GM12872 (cell line): ENCODE measurements at regions not wholly inside any gene's neighbourhood (a gene's known extent, or its start where the extent isn't known, plus 50 kb on each side); places are given as distances from the start of the nearest gene placed in this dataset.

Experiments
- CTCF ChIP-seq: IDR thresholded peaks from 3 replicates; pipeline ENCODE4 v1.5.1; 2011; ENCODE audit warnings: low read depth, mild to moderate bottlenecking, low read length, moderate library complexity; ENCODE audit not compliant: insufficient read depth

DNA sequence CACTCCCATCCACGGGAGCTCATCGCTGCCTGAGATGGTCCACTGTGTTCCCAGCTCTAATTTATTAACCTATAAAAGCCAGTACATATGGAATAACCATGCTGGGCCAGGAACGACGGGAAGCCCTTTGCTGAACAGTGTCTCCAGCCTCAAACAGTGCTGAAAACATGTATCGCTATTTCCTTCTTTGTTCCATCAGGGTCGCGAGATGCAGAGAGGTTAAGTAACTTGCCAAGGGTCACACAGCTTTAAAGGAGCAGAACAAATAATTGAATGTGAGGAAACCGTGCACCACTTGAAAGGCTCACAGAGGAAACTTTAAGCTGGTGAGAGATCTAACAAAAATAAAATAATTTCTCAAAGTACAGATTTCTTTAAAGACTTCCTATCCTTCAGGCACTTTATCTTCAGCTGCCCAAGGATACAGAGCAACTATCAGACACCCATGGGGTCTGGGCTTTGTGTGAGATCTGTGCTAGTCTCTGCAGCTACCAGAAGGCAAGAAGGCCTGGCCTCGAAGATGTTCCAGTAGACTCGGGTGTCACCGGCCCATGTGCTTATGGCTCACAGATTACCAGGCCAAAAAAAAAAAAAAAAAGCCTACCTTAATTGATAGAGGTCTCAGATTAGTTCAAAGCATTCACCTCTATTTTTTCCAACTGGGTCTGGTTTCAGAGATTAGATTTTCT is 207.8 kb upstream of the FOXF1 start:
- no peak for TF ChIP-seq CTCF

- no peak for TF ChIP-seq CTCF
Measured at GRCh38 chr16:86303787-86304678, 206.3 kb upstream of the FOXF1 start.

DNA sequence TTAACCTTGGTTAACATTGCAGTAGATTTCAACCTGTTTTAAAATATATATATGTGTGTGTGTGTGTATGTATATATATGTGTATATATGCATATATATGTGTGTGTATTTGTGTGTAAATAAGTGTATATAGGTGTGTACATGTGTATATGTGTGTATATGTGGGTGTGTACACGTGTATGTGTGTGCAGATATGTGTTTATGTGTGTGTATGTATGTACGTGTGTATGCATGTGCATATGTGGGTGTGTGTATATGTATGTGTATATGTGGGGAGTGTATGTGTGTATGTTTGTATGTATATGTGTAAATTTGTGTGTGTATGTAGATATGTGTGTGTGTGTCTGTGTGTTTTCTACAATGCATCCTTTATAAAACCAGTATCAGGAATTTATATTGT is 205.5 kb upstream of the FOXF1 start:
- no peak for TF ChIP-seq CTCF

DNA sequence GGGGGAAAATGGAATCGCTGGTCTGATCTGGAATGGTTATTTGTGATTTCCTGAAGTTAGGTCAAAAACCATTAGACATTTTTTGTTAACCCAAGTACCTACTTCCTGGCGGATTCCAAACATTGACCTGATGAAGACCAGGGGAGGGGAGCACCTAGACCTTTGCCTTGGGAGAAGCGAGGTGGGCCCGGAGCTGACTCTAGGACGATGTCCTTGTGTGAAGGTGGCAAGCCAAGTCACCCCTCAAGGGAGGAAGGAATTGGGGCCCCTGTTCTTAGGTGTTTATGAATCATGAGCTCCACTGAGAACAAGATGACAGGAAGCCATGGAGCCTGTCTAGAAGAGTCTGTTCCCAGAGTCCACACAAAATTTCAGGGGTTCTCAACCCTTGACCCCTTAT is 204.9 kb upstream of the FOXF1 start:
- no peak for TF ChIP-seq CTCF

DNA sequence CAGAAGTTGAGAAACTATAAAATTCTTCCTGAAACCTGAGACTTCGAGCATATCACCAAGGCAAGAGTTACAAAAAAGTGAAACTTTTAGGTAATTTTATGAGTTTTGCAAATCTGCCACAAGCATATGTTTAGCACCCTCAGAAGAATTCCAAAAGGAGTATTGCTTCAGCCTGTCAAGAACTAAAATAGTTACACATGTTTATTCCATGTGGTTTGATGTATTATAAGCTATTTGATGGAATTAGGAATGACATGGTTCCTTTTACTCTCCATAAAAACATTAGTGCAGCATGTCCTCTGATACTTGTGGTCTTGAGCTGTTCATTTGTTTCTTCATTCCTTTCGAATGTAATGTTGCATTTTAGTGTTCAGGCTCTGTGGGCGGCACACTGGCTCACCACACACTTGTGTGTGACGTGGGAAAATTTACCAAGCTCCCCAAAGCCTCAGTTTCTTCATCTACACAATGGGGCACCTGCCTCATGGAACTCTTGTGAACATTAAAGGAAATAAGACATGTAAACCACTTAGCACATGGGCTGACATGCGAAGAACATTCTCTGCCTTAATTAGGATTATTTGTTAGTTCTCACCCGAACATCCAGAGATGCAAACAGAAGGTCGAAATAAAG is 204.2 kb upstream of the FOXF1 start:
- TF ChIP-seq CTCF = no peak

DNA sequence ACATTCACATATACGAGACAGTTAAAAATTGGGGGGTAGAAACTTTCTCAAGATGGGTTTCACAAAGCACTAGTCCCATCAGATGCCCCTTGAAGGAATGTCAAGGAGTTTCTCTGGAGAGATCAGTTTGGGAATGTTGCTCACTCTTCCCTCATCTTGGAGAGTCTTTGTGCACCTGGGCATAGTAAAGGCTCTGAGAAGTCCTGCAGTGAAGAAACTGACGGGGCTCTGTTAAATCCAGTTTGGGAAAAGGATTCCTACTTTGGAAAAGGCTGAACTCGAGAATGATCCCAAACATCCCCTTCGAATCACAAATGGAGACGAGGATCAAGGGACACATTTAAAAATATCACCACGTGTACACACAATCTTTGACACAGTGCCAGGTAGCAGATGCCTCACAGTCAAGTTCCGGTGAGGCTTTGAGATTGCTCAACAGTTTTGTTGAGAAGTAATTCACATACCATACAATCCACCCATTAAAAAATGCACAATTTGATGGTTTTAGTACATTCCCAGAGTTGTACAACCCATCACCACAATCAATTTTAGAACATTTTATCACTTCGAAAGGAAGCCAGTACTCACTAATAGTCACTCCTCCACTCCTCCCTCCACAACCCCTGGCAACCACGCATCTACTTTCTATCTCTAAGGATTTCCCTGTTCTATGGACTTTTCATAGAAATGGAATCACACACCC is 203.4 kb upstream of the FOXF1 start:
- no peak for TF ChIP-seq CTCF

DNA sequence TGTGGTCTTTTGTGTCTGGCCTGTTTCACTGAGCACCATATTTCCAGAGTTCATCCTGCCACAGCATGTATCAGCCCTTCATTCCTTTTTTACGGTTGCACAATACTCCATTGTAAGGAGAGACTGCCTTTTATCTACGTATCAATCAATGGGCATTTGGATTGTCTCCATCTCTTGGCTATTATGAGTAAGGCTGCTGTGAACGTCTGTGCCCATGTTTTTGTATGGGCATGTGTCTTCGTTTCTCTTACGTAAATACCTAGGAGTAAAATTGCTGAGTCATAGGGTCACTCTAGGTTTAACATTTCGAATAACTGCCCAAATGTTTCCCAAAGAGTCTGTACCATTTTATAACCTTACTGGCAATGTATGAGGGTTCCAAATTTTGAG is 202.8 kb upstream of the FOXF1 start:
- TF ChIP-seq CTCF = no peak
